Activated T-cell treated with anti-CD3 and anti-CD28 coated beads, Interleukin-2, amount 50 U/mL, for 4 hours (primary cell): ENCODE measurements at regions not wholly inside any gene's neighbourhood (a gene's known extent, or its start where the extent isn't known, plus 50 kb on each side); places are given as distances from the start of the nearest gene placed in this dataset.
"Not testable (repeated sequence)": the region's sequence is repeated elsewhere in the genome, so short reads cannot be mapped to it uniquely, and the experiment has no call there.

Experiments used
- ATAC-seq, 2 donors: fragments of 200-7000 bp; cut with Tn5 transposase; one replicate each; pipeline ENCODE4 v1.10.0; 2021
- DNase-seq: peaks from one replicate; pipeline ENCODE4 v3.0.0-alpha.2; 2020
- H3K27me3 Mint-ChIP-seq: one replicate; pipeline ENCODE4 v1.8.0; 2021; ENCODE audit warnings: low read depth, mixed read lengths
- H3K36me3 Mint-ChIP-seq: one replicate; pipeline ENCODE4 v1.8.0; 2022; ENCODE audit warnings: mixed read lengths; ENCODE audit not compliant: insufficient read depth
- H3K4me1 Mint-ChIP-seq: one replicate; pipeline ENCODE4 v1.8.0; 2021; ENCODE audit warnings: low read depth, mixed read lengths
- H3K4me3 Mint-ChIP-seq: one replicate; pipeline ENCODE4 v1.8.0; 2021; ENCODE audit warnings: mild to moderate bottlenecking, moderate library complexity, mixed read lengths
- H3K9me3 Mint-ChIP-seq: one replicate; pipeline ENCODE4 v1.8.0; 2021; ENCODE audit warnings: mixed read lengths

DNA sequence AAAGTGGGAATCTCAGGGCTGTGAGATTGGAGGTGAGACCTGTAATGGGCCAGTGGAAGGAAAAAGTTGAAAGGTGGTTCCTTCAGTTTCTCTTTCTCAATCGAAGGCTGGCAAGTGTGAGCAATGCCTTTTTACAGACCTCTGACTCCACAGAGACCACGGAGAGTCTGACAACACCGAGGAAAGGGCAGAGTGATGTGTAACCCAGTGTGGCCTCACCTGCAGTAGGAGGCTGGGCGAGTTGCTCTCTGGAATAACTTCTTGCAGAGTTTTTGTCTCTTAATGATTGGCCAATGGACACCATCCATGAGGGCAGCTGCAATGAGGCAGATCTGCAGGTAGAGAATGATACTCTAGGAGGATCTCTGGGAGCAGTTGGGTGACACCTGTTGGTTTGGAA is 115.8 kb downstream of the CRYBB2 start:
- not testable (repeated sequence) for H3K36me3 Mint-ChIP-seq, H3K4me1 Mint-ChIP-seq, H3K27me3 Mint-ChIP-seq, H3K4me3 Mint-ChIP-seq, DNase-seq, ATAC-seq
- peaks cover 26% of the 10 kb centered on the region for H3K9me3 Mint-ChIP-seq

DNA sequence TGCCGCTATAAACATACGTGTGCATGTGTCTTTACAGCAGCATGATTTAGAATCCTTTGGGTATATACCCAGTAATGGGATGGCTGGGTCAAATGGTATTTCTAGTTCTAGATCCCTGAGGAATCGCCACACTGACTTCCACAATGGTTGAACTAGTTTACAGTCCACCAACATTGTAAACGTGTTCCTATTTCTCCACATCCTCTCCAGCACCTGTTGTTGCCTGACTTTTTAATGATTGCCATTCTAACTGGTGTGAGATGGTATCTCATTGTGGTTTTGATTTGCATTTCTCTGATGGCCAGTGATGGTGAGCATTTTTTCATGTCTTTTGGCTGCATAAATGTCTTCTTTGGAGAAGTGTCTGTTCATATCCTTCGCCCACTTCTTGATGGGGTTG is 121.1 kb downstream of the CRYBB2 start:
- not testable (repeated sequence) for H3K27me3 Mint-ChIP-seq, H3K36me3 Mint-ChIP-seq, H3K4me3 Mint-ChIP-seq, ATAC-seq, H3K4me1 Mint-ChIP-seq, DNase-seq
- peaks cover 32% of the 10 kb centered on the region for H3K9me3 Mint-ChIP-seq

DNA sequence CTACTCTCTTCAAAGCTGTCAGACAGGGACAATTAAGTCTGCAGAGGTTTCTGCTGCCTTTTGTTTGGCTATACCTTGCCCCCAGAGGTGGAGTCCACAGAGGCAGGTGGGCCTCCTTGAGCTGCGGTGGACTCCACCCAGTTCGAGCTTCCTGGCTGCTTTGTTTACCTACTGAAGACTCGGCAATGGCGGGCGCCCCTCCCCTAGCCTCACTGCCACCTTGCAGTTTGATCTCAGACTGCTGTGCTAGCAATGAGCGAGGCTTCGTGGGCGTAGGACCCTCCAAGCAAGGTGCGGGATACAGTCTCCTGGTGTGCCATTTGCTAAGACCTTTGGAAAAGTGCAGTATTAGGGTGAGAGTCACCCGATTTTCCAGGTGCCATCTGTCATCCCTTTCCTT is 124.9 kb downstream of the CRYBB2 start:
- H3K9me3 Mint-ChIP-seq, result peaks cover 15% of the 10 kb centered on the region
- not testable (repeated sequence) for H3K36me3 Mint-ChIP-seq, DNase-seq, ATAC-seq, H3K27me3 Mint-ChIP-seq, H3K4me1 Mint-ChIP-seq, H3K4me3 Mint-ChIP-seq

DNA sequence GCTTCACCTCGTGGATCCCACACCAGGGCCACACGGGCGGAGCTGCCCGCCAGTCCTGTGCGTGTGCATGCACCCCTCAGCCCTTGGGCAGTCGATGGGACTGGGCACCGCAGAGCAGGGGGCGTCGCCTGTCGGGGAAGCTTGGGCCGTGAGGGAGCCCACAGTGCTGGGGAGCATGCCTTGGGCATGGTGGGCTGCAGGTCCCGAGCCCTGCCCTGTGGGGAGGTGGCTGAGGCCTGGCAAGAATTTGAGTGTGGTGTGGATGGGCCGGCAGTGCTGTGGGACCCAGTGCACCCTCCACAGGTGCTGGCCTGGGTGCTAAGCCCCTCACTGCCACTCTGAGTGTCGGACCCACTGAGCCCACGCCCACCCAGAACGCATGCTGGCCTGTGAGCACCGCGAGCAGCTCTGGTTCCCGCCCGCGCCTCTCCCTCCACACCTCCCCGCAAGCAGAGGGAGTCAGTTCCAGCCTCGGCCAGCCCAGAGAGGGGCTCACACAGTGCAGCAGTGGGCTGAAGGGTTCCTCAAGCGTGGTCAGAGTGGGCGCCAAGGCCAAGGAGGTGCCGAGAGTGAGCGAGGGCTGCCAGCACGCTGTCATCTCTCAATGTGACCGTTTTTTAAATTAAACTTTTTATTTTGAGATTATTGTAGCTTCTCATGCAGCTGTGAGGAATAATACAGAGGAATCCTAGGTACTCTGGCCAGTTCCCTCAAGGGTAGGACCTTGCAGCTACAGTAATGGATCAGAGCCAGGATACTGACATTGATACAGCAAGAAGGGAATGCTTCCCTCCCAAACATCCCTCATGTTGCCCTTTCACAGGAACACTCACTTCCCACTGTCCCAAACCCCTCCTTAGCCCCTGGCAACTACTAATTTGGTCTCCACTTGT is 127.7 kb downstream of the CRYBB2 start:
- peaks cover 28% of the 10 kb centered on the region for H3K36me3 Mint-ChIP-seq
- H3K9me3 Mint-ChIP-seq, result peaks cover 9% of the 10 kb centered on the region
- no peaks in the 10 kb centered on the region for H3K4me1 Mint-ChIP-seq
- DNase-seq (no peak), ATAC-seq (no peak)
- no peak overlapping the region for H3K4me3 Mint-ChIP-seq
- no peaks in the 10 kb centered on the region for H3K27me3 Mint-ChIP-seq

DNA sequence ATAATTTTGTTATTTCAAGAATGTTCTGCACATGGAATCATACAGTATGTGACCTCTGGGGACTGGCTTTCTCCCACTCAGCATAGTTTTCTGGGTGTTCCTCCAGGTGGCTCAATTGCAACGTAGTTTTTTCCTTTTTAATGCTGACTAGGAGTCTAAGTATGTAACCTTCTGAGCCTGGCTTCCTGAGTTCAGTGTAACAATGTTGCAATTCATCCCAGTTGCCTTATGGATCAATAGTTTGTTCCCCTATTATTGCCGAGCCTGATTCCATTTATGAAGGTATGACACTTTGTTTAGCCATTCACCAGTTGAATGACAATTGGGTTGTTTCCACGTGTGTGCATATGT is 128.3 kb downstream of the CRYBB2 start:
- ATAC-seq (no peak), DNase-seq (no peak)
- Mint-ChIP-seq H3K4me3 (no peak overlapping the region), H3K4me1 (no peaks in the 10 kb centered on the region), H3K27me3 (no peaks in the 10 kb centered on the region), H3K9me3 (peaks cover 9% of the 10 kb centered on the region), H3K36me3 (peaks cover 30% of the 10 kb centered on the region)

DNA sequence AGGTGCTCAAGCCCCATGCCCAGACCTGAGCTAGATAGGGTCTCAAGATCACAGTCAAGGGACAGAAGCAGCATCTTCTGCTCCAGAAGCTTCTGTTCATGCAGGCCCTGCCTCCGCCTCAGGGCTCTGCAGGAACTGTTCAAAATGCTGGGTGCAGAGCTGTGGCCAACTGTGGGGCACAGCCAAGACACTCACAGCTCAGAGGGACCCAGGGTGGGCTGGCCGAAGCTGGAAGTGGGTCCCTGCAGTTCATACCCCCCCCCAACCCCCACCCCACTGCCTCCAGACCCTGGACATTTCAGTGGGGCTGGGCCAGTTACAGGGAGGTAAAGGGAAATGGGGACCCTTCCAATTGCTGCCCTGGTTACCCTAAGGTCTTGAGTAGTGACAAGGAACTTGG is 129.0 kb downstream of the CRYBB2 start:
- Mint-ChIP-seq H3K4me3 (no peak overlapping the region), H3K9me3 (peaks cover 8% of the 10 kb centered on the region), H3K36me3 (peaks cover 30% of the 10 kb centered on the region), H3K27me3 (no peaks in the 10 kb centered on the region), H3K4me1 (no peaks in the 10 kb centered on the region)
- DNase-seq, result no peak
- no peak for ATAC-seq

DNA sequence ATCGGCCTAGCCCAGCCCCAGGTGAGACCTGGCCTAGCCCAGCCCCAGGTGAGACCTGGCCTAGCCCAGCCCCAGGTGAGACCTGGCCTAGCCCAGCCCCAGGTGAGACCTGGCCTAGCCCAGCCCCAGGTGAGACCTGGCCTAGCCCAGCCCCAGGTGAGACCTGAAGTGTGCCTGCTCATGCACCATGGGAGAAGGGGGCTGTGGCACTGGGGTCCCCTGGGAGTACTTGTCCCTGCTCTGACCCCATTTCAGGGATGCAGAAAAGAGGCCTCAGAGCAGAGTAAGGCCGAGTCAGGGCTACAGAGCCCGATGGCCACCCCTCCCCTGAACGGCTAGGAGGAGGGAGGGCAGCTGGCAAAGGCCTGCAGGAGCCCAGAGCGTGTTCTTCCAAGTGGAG is 129.6 kb downstream of the CRYBB2 start:
- DNase-seq, H3K27me3 Mint-ChIP-seq, H3K9me3 Mint-ChIP-seq, H3K4me3 Mint-ChIP-seq, H3K4me1 Mint-ChIP-seq, ATAC-seq: not testable (repeated sequence)
- H3K36me3 Mint-ChIP-seq, result peaks cover 35% of the 10 kb centered on the region

DNA sequence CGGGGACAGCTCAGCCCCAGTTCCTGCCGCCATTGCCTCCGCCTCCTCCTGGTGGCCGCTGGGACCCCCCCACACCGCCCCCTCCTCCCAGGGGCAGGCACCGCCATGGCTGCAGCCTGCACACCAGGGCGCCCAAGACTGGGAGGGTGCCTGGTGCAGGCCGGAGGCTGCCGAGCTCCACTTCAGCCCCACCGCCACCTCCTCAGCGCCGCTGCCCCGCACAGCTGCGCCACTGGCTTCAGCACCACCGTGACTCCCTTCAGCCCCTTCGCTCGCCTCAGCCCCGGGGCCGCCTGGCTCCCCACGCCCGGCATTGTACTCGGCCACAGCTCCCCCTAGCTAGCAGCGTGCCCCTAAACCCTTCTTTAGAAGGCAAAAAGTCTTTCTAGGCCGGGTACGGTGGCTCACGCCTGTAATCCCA is 131.1 kb downstream of the CRYBB2 start:
- Mint-ChIP-seq H3K9me3 (peaks cover 4% of the 10 kb centered on the region), H3K4me3 (no peak overlapping the region), H3K36me3 (peaks cover 42% of the 10 kb centered on the region), H3K4me1 (no peaks in the 10 kb centered on the region), H3K27me3 (no peaks in the 10 kb centered on the region)
- ATAC-seq (no peak), DNase-seq (no peak)

DNA sequence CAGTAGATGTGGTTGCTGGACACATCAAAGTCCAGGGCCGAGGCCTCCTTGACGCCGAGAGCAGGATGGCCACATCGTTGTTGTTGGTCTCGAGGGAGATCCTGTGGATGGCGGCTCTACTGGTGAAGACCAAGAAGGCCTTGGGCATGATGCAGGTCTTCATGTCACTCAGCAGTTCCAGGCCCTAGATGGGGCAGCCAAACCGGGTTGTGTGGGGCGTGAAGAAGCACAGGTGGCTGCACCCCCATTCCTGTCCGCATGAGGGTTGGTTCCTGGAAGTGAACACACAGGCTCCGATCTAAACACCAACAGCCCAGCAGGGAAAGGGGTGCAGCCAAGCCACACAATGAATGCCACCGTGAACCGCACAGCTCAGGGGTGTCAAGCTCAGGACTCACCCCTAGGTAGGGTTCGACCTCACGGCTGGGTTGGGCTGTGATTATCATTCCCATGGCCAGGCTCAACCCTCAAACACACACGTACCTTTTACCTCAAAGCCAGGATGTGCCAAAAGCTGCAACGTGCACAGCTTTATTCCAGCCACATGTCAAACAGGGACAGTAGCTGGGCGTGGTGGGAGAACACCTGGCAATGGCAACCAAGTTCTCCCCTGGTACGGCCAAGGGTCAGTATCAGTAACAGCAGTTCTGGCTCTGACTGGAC is 132.3 kb downstream of the CRYBB2 start:
- H3K36me3 Mint-ChIP-seq, result peaks cover 43% of the 10 kb centered on the region
- no peak for ATAC-seq
- no peaks in the 10 kb centered on the region for H3K4me1 Mint-ChIP-seq
- no peaks in the 10 kb centered on the region for H3K27me3 Mint-ChIP-seq
- no peak for DNase-seq
- H3K9me3 Mint-ChIP-seq, result no peaks in the 10 kb centered on the region
- H3K4me3 Mint-ChIP-seq, result no peak overlapping the region

DNA sequence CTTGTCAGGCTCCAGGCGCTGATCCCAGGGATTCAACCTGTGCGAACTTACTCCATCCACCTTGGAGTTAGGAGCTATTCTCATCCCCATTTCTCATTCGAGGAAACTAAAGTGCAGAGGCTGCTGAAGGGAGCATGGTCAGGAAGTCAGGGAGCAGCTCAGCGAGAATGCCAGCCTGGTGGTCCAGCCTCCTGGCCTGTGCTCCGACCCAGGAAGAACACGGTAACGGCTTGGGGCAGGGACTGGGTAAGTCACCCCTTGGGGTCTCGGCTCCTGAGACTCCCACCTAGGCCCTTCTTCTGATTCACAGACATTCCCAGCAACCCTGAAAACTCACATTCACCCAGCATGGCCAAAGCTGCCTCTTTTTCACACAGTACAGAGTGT is 132.8 kb downstream of the CRYBB2 start:
- DNase-seq (no peak), ATAC-seq (no peak)
- H3K27me3 Mint-ChIP-seq, result no peaks in the 10 kb centered on the region
- no peaks in the 10 kb centered on the region for H3K4me1 Mint-ChIP-seq
- no peak overlapping the region for H3K4me3 Mint-ChIP-seq
- no peaks in the 10 kb centered on the region for H3K9me3 Mint-ChIP-seq
- peaks cover 47% of the 10 kb centered on the region for H3K36me3 Mint-ChIP-seq

DNA sequence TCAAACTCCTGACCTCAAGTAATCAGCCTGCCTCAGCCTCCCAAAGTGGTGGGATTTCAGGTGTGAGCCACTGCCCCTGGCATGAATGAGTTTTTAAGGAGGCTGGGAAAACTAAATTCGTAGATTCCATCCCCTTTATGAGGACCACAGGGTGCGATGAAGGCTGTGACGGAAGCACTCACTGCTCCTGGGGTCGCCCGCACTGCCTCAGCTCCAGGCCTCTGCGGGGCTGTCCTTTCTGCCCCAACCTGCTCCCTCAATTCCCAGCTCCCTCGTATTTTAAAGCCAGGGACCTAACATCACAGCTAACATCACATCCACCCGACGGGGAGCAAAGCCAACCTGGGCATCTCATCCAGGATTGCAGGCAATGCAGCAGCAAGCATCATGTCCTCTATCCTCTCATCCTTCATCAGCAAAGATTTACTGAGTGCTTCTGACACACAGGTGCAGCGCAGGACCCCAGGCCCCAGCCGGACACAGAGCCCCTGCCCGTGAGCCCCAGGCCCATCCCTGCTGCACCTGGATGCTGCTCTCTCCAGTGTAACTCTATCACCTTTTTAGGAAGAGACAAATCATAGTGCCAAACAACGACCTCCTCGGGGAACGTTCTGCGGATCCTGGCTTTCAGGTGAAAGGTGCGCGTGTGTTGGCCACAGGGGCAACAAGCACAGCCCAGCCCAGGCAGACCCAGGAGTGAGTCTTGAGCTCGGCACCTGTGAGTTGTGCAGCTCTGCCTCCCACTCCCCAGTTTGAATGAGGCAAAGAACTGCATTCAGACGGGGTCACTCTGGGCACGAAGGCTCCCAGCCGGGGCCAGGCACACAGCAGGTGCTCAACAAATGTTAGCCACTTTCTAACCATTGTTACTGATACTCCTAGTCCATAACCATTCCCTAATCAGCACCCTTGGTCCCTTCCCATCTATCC is 134.3 kb downstream of the CRYBB2 start:
- no peaks in the 10 kb centered on the region for H3K9me3 Mint-ChIP-seq
- H3K4me3 Mint-ChIP-seq, result no peak overlapping the region
- ATAC-seq (no peak), DNase-seq (no peak)
- no peaks in the 10 kb centered on the region for H3K4me1 Mint-ChIP-seq
- H3K36me3 Mint-ChIP-seq, result peaks cover 49% of the 10 kb centered on the region
- H3K27me3 Mint-ChIP-seq, result no peaks in the 10 kb centered on the region

DNA sequence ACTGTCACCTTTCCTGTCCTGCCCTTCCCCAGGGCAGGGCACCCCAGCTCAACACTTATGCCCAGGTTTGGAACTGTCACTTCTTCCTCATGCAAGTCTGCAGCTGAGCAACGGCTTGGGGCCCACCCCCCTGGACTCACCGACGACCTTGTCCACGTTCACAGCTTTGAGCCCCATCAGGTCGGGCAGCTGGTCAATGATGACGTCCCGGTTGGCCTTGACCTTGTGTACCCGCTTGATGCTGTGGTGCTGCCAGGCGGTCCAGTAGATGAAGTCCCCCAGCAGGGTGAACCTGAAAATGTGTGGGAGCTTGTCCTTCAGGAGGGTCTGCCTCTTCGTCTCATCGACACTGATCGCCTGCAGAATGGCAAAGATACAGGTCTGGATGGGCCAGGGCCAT is 135.0 kb downstream of the CRYBB2 start:
- Mint-ChIP-seq H3K4me1 (no peaks in the 10 kb centered on the region), H3K4me3 (no peak overlapping the region), H3K9me3 (no peaks in the 10 kb centered on the region), H3K36me3 (peaks cover 48% of the 10 kb centered on the region), H3K27me3 (no peaks in the 10 kb centered on the region)
- ATAC-seq (no peak), DNase-seq (no peak)

DNA sequence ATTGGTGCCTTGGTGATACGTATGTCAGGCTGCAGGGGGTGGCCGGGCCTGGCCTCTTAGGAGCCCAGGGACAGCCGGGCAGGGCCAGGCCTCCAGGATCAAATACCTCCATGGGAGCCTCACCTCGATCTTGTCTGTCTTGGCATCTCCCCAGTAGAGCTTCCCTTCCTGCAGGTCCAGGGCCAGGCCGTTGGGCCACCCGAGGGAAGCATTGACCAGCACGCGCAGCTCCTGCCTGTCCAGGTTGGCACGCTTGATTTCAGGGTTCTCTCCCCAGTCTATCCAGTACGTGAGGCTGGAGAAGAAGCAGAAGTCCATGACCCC is 137.7 kb downstream of the CRYBB2 start:
- Mint-ChIP-seq H3K4me1 (no peaks in the 10 kb centered on the region), H3K36me3 (peaks cover 30% of the 10 kb centered on the region)

DNA sequence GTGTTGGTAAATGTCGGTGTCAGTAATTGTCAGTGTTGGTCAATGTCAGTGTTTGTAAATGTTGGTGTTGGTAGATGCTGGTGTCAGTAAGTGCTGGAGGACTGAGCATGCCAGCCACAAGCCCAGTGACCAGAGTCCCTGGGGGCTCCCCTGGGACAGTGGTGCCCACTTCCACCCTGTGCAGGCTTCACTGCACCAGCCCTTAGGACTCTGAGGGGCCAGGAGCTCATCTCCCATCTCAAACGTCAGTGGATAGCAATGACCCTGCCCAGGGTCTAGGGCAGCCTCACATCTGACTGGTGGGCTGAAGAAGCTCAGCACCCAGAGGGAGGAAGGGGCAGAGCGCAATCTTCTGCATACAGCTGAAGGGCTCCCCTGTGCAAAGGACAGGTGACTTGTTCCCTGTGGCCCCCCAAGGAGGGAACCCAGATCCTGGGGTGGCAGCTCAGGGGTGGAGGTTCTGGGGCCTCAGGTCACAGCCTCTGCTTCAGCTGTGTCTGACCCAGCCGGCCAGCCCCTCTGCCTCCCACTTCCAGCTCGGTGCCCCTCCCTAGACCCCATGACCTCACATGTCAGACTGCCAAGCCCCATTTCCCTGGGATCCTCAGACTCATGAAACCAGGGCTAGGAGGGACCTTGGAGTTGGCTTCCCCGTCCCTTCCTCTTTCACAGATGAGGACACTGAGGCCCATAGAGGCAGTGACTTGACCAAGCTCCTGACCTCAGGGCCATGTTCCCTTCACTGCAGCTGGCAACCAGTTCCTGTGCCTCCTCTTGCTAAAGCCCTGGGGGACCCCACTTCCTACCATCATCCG is 138.4 kb downstream of the CRYBB2 start:
- Mint-ChIP-seq H3K9me3 (no peaks in the 10 kb centered on the region), H3K4me3 (no peak overlapping the region), H3K36me3 (peaks cover 28% of the 10 kb centered on the region), H3K27me3 (no peaks in the 10 kb centered on the region), H3K4me1 (no peaks in the 10 kb centered on the region)
- ATAC-seq (no peak), DNase-seq (no peak)

More for the DNA sequence above, 137.7 kb downstream of the CRYBB2 start:
- no peaks in the 10 kb centered on the region for H3K9me3 Mint-ChIP-seq
- no peak for DNase-seq
- H3K4me3 Mint-ChIP-seq, result no peak overlapping the region
- H3K27me3 Mint-ChIP-seq, result no peaks in the 10 kb centered on the region
- ATAC-seq, result no peak
